Spleen (tissue), 7 donors: ENCODE measurements at regions not wholly inside any gene's neighbourhood (a gene's known extent, or its start where the extent isn't known, plus 50 kb on each side); places are given as distances from the start of the nearest gene placed in this dataset.

Experiments
- CTCF ChIP-seq, 11 experiments: fragments of 200-600 bp in 7 of 11; fragments of 450-650 bp in 4 of 11; sonication (generic) in 4 of 11; IDR thresholded peaks in 8 of 11; conservative IDR thresholded peaks in 3 of 11; 1 replicate in 7 of 11; 2 replicates in 4 of 11; pipeline versions ENCODE4 v1.4.0 to v1.8.0; 2016 to 2021; ENCODE audit warnings: antibody characterized with exemption in 11 of 11, inconsistent platforms in 4 of 11, mild to moderate bottlenecking in 1 of 11
- POLR2AphosphoS5 ChIP-seq, 3 donors: sonication (generic); formaldehyde crosslinking; IDR thresholded peaks; one replicate each; pipeline ENCODE4 v1.5.1; 2017; ENCODE audit warnings: antibody characterized with exemption in 3 of 3
- donor health status: DM: no; HTN: no; CAD: no; lungs with moderate emphysema.
- donor health status: DM: no; HTN: no; CAD: no.
- donor health status: DM: no; HTN: no; CAD: no.

- TF ChIP-seq POLR2AphosphoS5 (IDR thresholded peaks at IDR 0.05) (no peak), CTCF (IDR thresholded peaks at IDR 0.05 in 8 of 11, conservative IDR thresholded peaks at IDR 0.05 in 3 of 11) (no peak)
Observed at GRCh38 chr13:21758441-21758840, 87.6 kb downstream of the FGF9 start.
